ENCODE measurements at regions not wholly inside any gene's neighbourhood (a gene's known extent, or its start where the extent isn't known, plus 50 kb on each side); places are given as distances from the start of the nearest gene placed in this dataset.
A peak's percentile ranks its signal among the peaks of the same experiment; 100 is the strongest.

GRCh38 chr13:76619631-76620030, 266.6 kb downstream of the KCTD12 start:
- H3K4me1 ChIP-seq (ENCODE audit: control insufficient read depth, extremely low read depth, insufficient read depth, low read length) = no peaks in the 10 kb centered on the region
- H3K79me2 ChIP-seq (ENCODE audit: control insufficient read depth, insufficient read depth, low read length) = no peaks in the 10 kb centered on the region
- FAIRE-seq (no peak), DNase-seq (ENCODE audit: low read depth, low spot score) (no peak)
- dilution Hi-C loops (cut with MboI; ENCODE audit: extremely low pct_ligation_motif_present, low sequenced_read_pairs) = no loop called here
- H3K36me3 ChIP-seq (ENCODE audit: control insufficient read depth in 2 of 2, extremely low read depth in 1 of 2, insufficient read depth in 2 of 2, low read length in 2 of 2) = no peaks in the 10 kb centered on the region
- H3K27me3 ChIP-seq (ENCODE audit: control insufficient read depth, extremely low read depth, insufficient read depth, low read length) = no peaks in the 10 kb centered on the region
- no peak overlapping the region for H3K4me3 ChIP-seq (ENCODE audit: control insufficient read depth in 2 of 3, extremely low read depth in 1 of 3, insufficient read depth in 2 of 3, low read depth in 1 of 3, low read length in 3 of 3)
- no peaks in the 10 kb centered on the region for H3K9me1 ChIP-seq (ENCODE audit: control insufficient read depth, extremely low read depth, insufficient read depth, low read length)
- H2AFZ ChIP-seq (ENCODE audit: control insufficient read depth, low read length) = no peak overlapping the region
- H4K20me1 ChIP-seq (ENCODE audit: control insufficient read depth, extremely low read depth, insufficient read depth, low read length) = no peaks in the 10 kb centered on the region
- H3K9ac ChIP-seq (ENCODE audit: control insufficient read depth, extremely low read depth, insufficient read depth, low read length) = no peak overlapping the region
- H3K27ac ChIP-seq (ENCODE audit: control insufficient read depth, insufficient read depth, low read length) = no peak overlapping the region
- H3K4me2 ChIP-seq (ENCODE audit: control insufficient read depth, extremely low read depth, insufficient read depth, low read depth, low read length) = peak overlapping the region; percentile 16
- no peaks in the 10 kb centered on the region for H3K9me3 ChIP-seq (ENCODE audit: control insufficient read depth, low read depth, low read length)
- TF ChIP-seq CTCF (optimal IDR thresholded peaks at IDR 0.05 in 1 of 3, IDR thresholded peaks at IDR 0.05 in 1 of 3, conservative IDR thresholded peaks at IDR 0.05 in 1 of 3; ENCODE audit: extremely low read depth in 1 of 3, insufficient read depth in 2 of 3, low read length in 3 of 3) = no peak
- no peak for TF ChIP-seq EZH2 (IDR thresholded peaks at IDR 0.05; ENCODE audit: low read length)

- Histone ChIP-seq H3K9ac (ENCODE audit: control insufficient read depth, extremely low read depth, insufficient read depth, low read length) (no peak overlapping the region), H3K4me1 (ENCODE audit: control insufficient read depth, extremely low read depth, insufficient read depth, low read length) (no peaks in the 10 kb centered on the region), H3K79me2 (ENCODE audit: control insufficient read depth, insufficient read depth, low read length) (no peaks in the 10 kb centered on the region), H2AFZ (ENCODE audit: control insufficient read depth, low read length) (no peak overlapping the region), H3K4me3 (ENCODE audit: control insufficient read depth in 2 of 3, extremely low read depth in 1 of 3, insufficient read depth in 2 of 3, low read depth in 1 of 3, low read length in 3 of 3) (no peak overlapping the region), H4K20me1 (ENCODE audit: control insufficient read depth, extremely low read depth, insufficient read depth, low read length) (no peaks in the 10 kb centered on the region), H3K4me2 (ENCODE audit: control insufficient read depth, extremely low read depth, insufficient read depth, low read depth, low read length) (no peak overlapping the region), H3K9me1 (ENCODE audit: control insufficient read depth, extremely low read depth, insufficient read depth, low read length) (no peaks in the 10 kb centered on the region), H3K9me3 (ENCODE audit: control insufficient read depth, low read depth, low read length) (no peaks in the 10 kb centered on the region), H3K27ac (ENCODE audit: control insufficient read depth, insufficient read depth, low read length) (no peak overlapping the region), H3K27me3 (ENCODE audit: control insufficient read depth, extremely low read depth, insufficient read depth, low read length) (no peaks in the 10 kb centered on the region), H3K36me3 (ENCODE audit: control insufficient read depth in 2 of 2, extremely low read depth in 1 of 2, insufficient read depth in 2 of 2, low read length in 2 of 2) (no peaks in the 10 kb centered on the region)
- FAIRE-seq (no peak), DNase-seq (ENCODE audit: low read depth, low spot score) (no peak)
- TF ChIP-seq CTCF (optimal IDR thresholded peaks at IDR 0.05 in 1 of 3, IDR thresholded peaks at IDR 0.05 in 1 of 3, conservative IDR thresholded peaks at IDR 0.05 in 1 of 3; ENCODE audit: extremely low read depth in 1 of 3, insufficient read depth in 2 of 3, low read length in 3 of 3) = no peak
- TF ChIP-seq EZH2 (IDR thresholded peaks at IDR 0.05; ENCODE audit: low read length) = no peak
- dilution Hi-C loops (cut with MboI; ENCODE audit: extremely low pct_ligation_motif_present, low sequenced_read_pairs) = no loop called here
Measured at GRCh38 chr13:76610819-76611415, 275.3 kb downstream of the KCTD12 start.
